Thoracic aorta (tissue), 2 donors: ENCODE measurements at regions not wholly inside any gene's neighbourhood (a gene's known extent, or its start where the extent isn't known, plus 50 kb on each side); places are given as distances from the start of the nearest gene placed in this dataset.

Source experiments
- ATAC-seq: fragments of 150-250 bp; one replicate; pipeline ENCODE4 v1.8.0; 2017; ENCODE audit warnings: low read depth; ENCODE audit not compliant: insufficient number of reproducible peaks, low FRiP score
- DNase-seq: peaks from one replicate; pipeline ENCODE4 v3.0.0-alpha.2; 2020; ENCODE audit warnings: low spot score
- H3K27ac ChIP-seq, 2 donors: fragments of 200-600 bp; sonication (generic); 1 replicate in 1 of 2; 2 replicates in 1 of 2; pipeline ENCODE4 v1.5.1; 2016; ENCODE audit warnings: mild to moderate bottlenecking in 2 of 2, moderate library complexity in 2 of 2
- H3K27me3 ChIP-seq: fragments of 200-600 bp; sonication (generic); replicated peaks from 2 replicates; pipeline ENCODE4 v1.6.0; 2016; ENCODE audit warnings: mild to moderate bottlenecking; ENCODE audit not compliant: insufficient read depth
- H3K36me3 ChIP-seq: fragments of 200-600 bp; sonication (generic); one replicate; pipeline ENCODE4 v1.5.1; 2016
- H3K4me1 ChIP-seq, 2 donors: fragments of 200-600 bp; sonication (generic); 1 replicate in 1 of 2; 2 replicates in 1 of 2; pipeline versions ENCODE4 v1.5.1 to v1.6.0; 2016; ENCODE audit warnings: low read depth in 2 of 2, mild to moderate bottlenecking in 1 of 2; ENCODE audit not compliant: control insufficient read depth in 1 of 2
- H3K4me3 ChIP-seq: fragments of 200-600 bp; sonication (generic); 2 replicates; pipeline ENCODE4 v1.5.1; 2016; ENCODE audit warnings: mild to moderate bottlenecking
- H3K9me3 ChIP-seq: fragments of 200-600 bp; sonication (generic); 2 replicates; pipeline ENCODE4 v1.5.1; 2016
- CTCF ChIP-seq: fragments of 200-600 bp; sonication (generic); IDR thresholded peaks from one replicate; pipeline ENCODE4 v1.5.1; 2019; ENCODE audit warnings: antibody characterized with exemption

- DNase-seq (no peak), ATAC-seq (no peak)
- no peak overlapping the region for H3K4me3 ChIP-seq
- TF ChIP-seq CTCF, result peak; percentile 28
- H3K9me3 ChIP-seq, result no peaks in the 10 kb centered on the region
- H3K36me3 ChIP-seq, result no peaks in the 10 kb centered on the region
- H3K27me3 ChIP-seq, result no peaks in the 10 kb centered on the region
- H3K27ac ChIP-seq, result no peak overlapping the region
- no peaks in the 10 kb centered on the region for H3K4me1 ChIP-seq
These were observed 79.3 kb upstream of the DYNLT3 start for GRCh38 chrX:37926700-37927099.

DNA sequence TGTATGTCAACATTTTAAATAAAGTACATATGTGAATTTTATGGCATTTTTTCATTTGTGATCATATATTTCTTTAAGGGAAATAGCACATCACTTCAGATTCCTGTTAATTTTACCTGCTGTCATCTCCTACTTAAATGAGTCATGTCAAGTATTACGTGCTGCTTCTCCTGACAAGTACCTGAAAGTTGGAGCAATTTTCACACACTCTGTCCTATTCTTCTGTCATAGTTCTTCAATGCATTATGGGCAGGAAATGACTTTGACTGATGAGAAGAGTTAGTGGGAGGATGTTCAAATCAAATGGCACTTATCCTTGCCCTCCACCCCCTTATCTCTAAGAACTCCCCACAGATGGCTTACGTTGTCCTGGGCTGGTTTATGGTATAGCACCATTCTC lies 64.2 kb upstream of the SYTL5 start:
- TF ChIP-seq CTCF, result no peak
- no peaks in the 10 kb centered on the region for H3K27me3 ChIP-seq
- H3K27ac ChIP-seq, result no peak overlapping the region
- no peaks in the 10 kb centered on the region for H3K9me3 ChIP-seq
- no peaks in the 10 kb centered on the region for H3K4me1 ChIP-seq
- no peaks in the 10 kb centered on the region for H3K36me3 ChIP-seq
- no peak overlapping the region for H3K4me3 ChIP-seq
- ATAC-seq (no peak), DNase-seq (no peak)

DNA sequence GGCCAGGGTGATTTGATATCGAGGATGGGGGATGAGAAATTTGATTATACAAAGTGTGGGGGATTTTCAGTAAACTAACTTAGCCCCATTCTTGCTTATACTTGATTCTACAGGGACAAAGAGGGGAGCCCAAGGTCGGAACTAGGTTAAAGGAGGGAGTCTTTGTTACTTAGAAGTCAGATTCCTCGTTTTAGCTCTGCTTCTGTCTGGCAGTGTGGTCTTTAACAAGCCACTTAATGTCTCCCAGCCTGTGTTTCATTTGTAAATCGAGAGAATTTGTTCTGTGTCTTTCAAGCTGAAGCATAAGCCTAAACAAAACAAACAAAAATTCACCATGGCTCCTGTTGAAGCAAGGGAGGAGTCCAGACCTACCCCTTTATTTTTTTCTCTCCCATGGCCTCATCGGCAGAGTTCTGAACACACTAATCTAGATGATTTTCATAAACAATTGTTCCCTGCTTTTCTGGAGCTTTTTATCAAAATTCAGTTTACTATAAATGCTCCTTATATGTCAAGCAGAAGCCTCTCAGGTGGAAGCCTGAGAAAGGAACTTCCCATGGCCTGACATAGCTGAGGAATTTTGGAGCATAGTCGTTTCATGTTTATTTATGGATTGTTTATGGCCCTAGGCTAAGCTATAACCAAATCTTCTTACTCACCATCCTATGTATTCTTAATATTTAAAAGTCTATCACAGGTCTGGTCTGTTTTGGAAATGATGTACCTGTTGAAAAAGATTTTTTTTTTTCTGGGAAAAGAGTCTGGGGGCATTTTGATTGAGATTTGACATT lies 62.6 kb upstream of the SYTL5 start:
- ATAC-seq (no peak), DNase-seq (no peak)
- Histone ChIP-seq H3K4me3 (no peak overlapping the region), H3K4me1 (no peaks in the 10 kb centered on the region), H3K9me3 (no peaks in the 10 kb centered on the region), H3K36me3 (no peaks in the 10 kb centered on the region), H3K27me3 (no peaks in the 10 kb centered on the region), H3K27ac (no peak overlapping the region)
- no peak for TF ChIP-seq CTCF

DNA sequence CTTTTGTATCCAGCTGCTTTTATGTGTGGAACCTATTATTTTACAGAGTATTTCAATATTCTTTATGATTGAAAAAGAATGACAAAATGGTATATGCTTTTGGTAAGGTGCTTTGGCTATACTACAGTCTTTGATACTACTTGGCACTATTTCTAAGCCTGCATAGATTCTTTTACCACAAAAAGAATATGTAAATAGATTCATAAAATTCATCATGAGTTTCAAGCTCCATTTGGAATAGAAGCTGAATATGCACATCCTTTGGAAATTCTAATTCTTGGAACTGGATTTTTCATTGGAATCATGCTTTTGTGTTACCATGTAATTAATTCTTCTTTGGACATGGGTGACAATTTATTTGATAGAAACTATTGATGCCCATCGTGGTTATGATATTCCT lies 60.2 kb upstream of the SYTL5 start:
- Histone ChIP-seq H3K36me3 (no peaks in the 10 kb centered on the region), H3K27me3 (no peaks in the 10 kb centered on the region), H3K4me3 (no peak overlapping the region), H3K4me1 (no peaks in the 10 kb centered on the region), H3K9me3 (no peaks in the 10 kb centered on the region), H3K27ac (no peak overlapping the region)
- TF ChIP-seq CTCF, result no peak
- DNase-seq (no peak), ATAC-seq (no peak)

GRCh38 chrX:37955273-37955672 lies 51.1 kb upstream of the SYTL5 start:
- Histone ChIP-seq H3K4me1 (no peaks in the 10 kb centered on the region), H3K36me3 (no peaks in the 10 kb centered on the region), H3K9me3 (no peaks in the 10 kb centered on the region), H3K27ac (no peak overlapping the region), H3K4me3 (no peak overlapping the region), H3K27me3 (no peaks in the 10 kb centered on the region)
- ATAC-seq, result no peak
- TF ChIP-seq CTCF, result no peak
- DNase-seq, result no peak
